Endothelial cell of umbilical vein (primary cell): ENCODE measurements at regions not wholly inside any gene's neighbourhood (a gene's known extent, or its start where the extent isn't known, plus 50 kb on each side); places are given as distances from the start of the nearest gene placed in this dataset.

Experiments
- BruUV-seq: library from RNA; stranded (reverse); fragments of 400-500 nt; replicated peaks from 2 replicates; lab custom pipeline; 2021; lab: Mats Ljungman, UMichigan
- CTCF ChIA-PET: fragments of 300-600, 350-600 bp; sonication (Branson Sonifier 250); formaldehyde crosslinking; loops from one replicate; lab custom pipeline; 2021; ENCODE audit warnings: antibody characterized with exemption, inconsistent platforms; lab: Charles Lee
- POLR2A ChIA-PET: fragments of 300-600, 350-600 bp; sonication (Branson Sonifier 250); formaldehyde crosslinking; loops from one replicate; lab custom pipeline; 2021; ENCODE audit warnings: antibody characterized with exemption, inconsistent platforms; lab: Charles Lee
- DNase-seq: peaks from one replicate; pipeline ENCODE4 v3.0.0-alpha.2; 2011; ENCODE audit warnings: low read depth, low spot score
- FAIRE-seq: peaks from 2 replicates; lab custom pipeline; 2011; peaks lifted over from hg19 to GRCh38; lab: Jason Lieb, UNC
- H2AFZ ChIP-seq: 2 replicates; pipeline ENCODE4 v1.6.0; 2012; ENCODE audit warnings: low read depth, low read length, control low read depth, inconsistent platforms
- H3K27ac ChIP-seq: 2 replicates; pipeline ENCODE4 v1.5.1; 2011; ENCODE audit warnings: low read depth, mild to moderate bottlenecking, control low read depth, low read length, moderate library complexity; ENCODE audit not compliant: insufficient read depth
- H3K27me3 ChIP-seq, 2 experiments: 2 replicates each; pipeline versions ENCODE4 v1.6.0 to v1.6.1; 2011; ENCODE audit warnings: low read length in 2 of 2, mixed read lengths in 1 of 2; ENCODE audit not compliant: control insufficient read depth in 2 of 2, insufficient read depth in 2 of 2
- H3K36me3 ChIP-seq, 2 experiments: 2 replicates in 1 of 2; 3 replicates in 1 of 2; pipeline ENCODE4 v1.5.1; 2011; ENCODE audit warnings: low read length in 2 of 2, mild to moderate bottlenecking in 1 of 2, moderate library complexity in 1 of 2; ENCODE audit not compliant: control insufficient read depth in 2 of 2, insufficient read depth in 2 of 2; ENCODE audit errors: extremely low read depth in 1 of 2
- H3K4me1 ChIP-seq: 3 replicates; pipeline ENCODE4 v1.5.1; 2011; ENCODE audit warnings: mild to moderate bottlenecking, low read length; ENCODE audit not compliant: control insufficient read depth, insufficient read depth; ENCODE audit errors: extremely low read depth
- H3K4me2 ChIP-seq: 2 replicates; pipeline ENCODE4 v1.6.1; 2011; ENCODE audit warnings: low read length, control low read depth, mixed read lengths; ENCODE audit not compliant: insufficient read depth
- H3K4me3 ChIP-seq, 3 experiments: fragments of 200-600 bp in 1 of 3; sonication (generic), shearing (Covaris generic) in 1 of 3; replicated peaks in 1 of 3; 2 replicates each; pipeline ENCODE4 v1.5.1; 2011 to 2016; ENCODE audit warnings: control low read depth in 3 of 3, low read length in 3 of 3, mild to moderate bottlenecking in 2 of 3, inconsistent platforms in 1 of 3, low read depth in 1 of 3, moderate library complexity in 1 of 3; ENCODE audit not compliant: insufficient read depth in 1 of 3
- H3K79me2 ChIP-seq: 2 replicates; pipeline ENCODE4 v1.6.0; 2012; ENCODE audit warnings: low read length, inconsistent platforms; ENCODE audit not compliant: control insufficient read depth, insufficient read depth
- H3K9ac ChIP-seq: replicated peaks from 2 replicates; pipeline ENCODE3; 2011; ENCODE audit warnings: low read length, control low read depth; ENCODE audit not compliant: insufficient read depth; ENCODE audit errors: extremely low read depth
- H3K9me1 ChIP-seq: replicated peaks from 3 replicates; pipeline ENCODE4 v1.6.0; 2011; ENCODE audit warnings: mild to moderate bottlenecking, low read length; ENCODE audit not compliant: control insufficient read depth, insufficient read depth; ENCODE audit errors: extremely low read depth
- H3K9me3 ChIP-seq: replicated peaks from 2 replicates; pipeline ENCODE4 v1.5.1; 2012; ENCODE audit warnings: low read length, inconsistent platforms; ENCODE audit not compliant: control insufficient read depth, insufficient read depth
- H4K20me1 ChIP-seq: replicated peaks from 2 replicates; pipeline ENCODE3; 2011; ENCODE audit warnings: mild to moderate bottlenecking, low read length; ENCODE audit not compliant: control insufficient read depth, insufficient read depth; ENCODE audit errors: extremely low read depth
- FOS ChIP-seq: IDR thresholded peaks from 2 replicates; pipeline ENCODE4 v1.6.1; 2011; ENCODE audit warnings: mild to moderate bottlenecking, low read length, moderate library complexity, borderline replicate concordance; ENCODE audit not compliant: insufficient read depth
- MAX ChIP-seq: IDR thresholded peaks from 2 replicates; pipeline ENCODE4 v1.6.1; 2011; ENCODE audit not compliant: insufficient read depth, insufficient read length
- POLR2A ChIP-seq: IDR thresholded peaks from 2 replicates; pipeline ENCODE4 v1.6.1; 2012; ENCODE audit warnings: low read depth, mild to moderate bottlenecking, control low read depth, low read length
- dilution Hi-C: fragments of 300-500 bp; cut with MboI; formaldehyde crosslinking; loops from one replicate; pipeline ENCODE4 v1.15.0; 2019; ENCODE audit warnings: low sequenced_read_pairs; ENCODE audit not compliant: extremely low pct_ligation_motif_present
- intact Hi-C: fragments of 100-400 bp; cut with micrococcal nuclease; formaldehyde crosslinking; loops from one replicate; pipeline ENCODE4 v1.10.0; 2022

GRCh38 chr2:2512931-2513330, 181.9 kb upstream of the MYT1L start:
- Histone ChIP-seq H3K4me1 (no peaks in the 10 kb centered on the region), H3K27ac (no peak overlapping the region), H4K20me1 (no peaks in the 10 kb centered on the region), H3K79me2 (no peaks in the 10 kb centered on the region), H3K9me3 (peaks cover 8% of the 10 kb centered on the region), H3K36me3 (no peaks in the 10 kb centered on the region), H3K4me2 (no peak overlapping the region), H3K9ac (no peak overlapping the region), H3K9me1 (no peaks in the 10 kb centered on the region), H2AFZ (no peak overlapping the region), H3K4me3 (no peak overlapping the region), H3K27me3 (no peaks in the 10 kb centered on the region)
- ChIA-PET CTCF (no interaction called here), POLR2A (no interaction called here)
- dilution Hi-C loops = no loop called here
- intact Hi-C loops = no loop called here
- FAIRE-seq (no peak), DNase-seq (no peak)
- no TSS peak for BruUV-seq
- TF ChIP-seq MAX = no peak

DNA sequence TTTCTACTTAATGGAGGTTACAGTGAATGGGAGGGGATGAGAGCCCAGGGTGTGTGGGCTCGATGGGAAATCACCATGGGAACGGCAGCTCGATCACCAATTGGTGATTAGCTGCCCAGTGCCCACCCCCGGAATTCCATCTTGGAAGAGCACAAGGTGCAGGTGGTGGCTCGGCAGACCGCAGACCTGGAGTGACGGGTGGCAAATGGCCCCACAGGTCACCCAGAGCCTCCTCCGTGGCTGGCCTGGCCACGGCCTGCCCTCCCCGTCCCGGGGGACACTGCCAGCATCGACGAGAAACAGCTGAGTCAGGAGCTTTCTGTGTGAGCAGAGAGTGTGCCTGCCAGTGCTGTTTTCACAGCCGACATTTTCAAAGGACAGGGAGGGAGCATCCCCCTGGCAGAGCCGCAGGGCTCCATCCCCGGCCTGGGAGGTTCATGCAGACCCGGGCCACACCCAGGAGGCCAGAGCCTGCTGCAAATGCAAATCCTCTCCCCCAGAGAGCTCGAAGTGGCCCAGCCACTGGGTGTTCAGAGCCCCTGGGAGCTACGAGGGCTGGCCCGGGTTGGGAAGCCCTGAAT, 176.4 kb upstream of the MYT1L start:
- Histone ChIP-seq H3K9me1 (no peaks in the 10 kb centered on the region), H3K79me2 (no peaks in the 10 kb centered on the region), H3K4me2 (no peak overlapping the region), H3K4me3 (no peak overlapping the region), H4K20me1 (no peaks in the 10 kb centered on the region), H3K27me3 (no peaks in the 10 kb centered on the region), H2AFZ (no peak overlapping the region), H3K9me3 (peaks cover 4% of the 10 kb centered on the region), H3K27ac (no peak overlapping the region), H3K9ac (no peak overlapping the region), H3K36me3 (no peaks in the 10 kb centered on the region), H3K4me1 (no peaks in the 10 kb centered on the region)
- POLR2A ChIA-PET = no interaction called here
- FAIRE-seq = no peak
- TF ChIP-seq FOS = no peak
- TF ChIP-seq POLR2A = no peak
- intact Hi-C loops (no loop called here), dilution Hi-C loops (no loop called here)
- no TSS peak for BruUV-seq
- no peak for DNase-seq
- CTCF ChIA-PET = no interaction called here
